C4-2B (cell line): ENCODE measurements at regions not wholly inside any gene's neighbourhood (a gene's known extent, or its start where the extent isn't known, plus 50 kb on each side); places are given as distances from the start of the nearest gene placed in this dataset.

Source experiments
- H3K27ac ChIP-seq: fragments of 450-650 bp; 2 replicates; pipeline ENCODE4 v1.5.1; 2017
- CTCF ChIP-seq: fragments of 450-650 bp; conservative IDR thresholded peaks from 2 replicates; pipeline ENCODE4 v1.5.1; 2017; ENCODE audit warnings: mild to moderate bottlenecking
- ZFX ChIP-seq: fragments of 450-650 bp; IDR thresholded peaks from 2 replicates; pipeline ENCODE4 v1.6.1; 2017

GRCh38 chrX:7441586-7441985 lies 293.6 kb upstream of the PUDP start:
- TF ChIP-seq CTCF (no peak), ZFX (no peak)
- no peak overlapping the region for H3K27ac ChIP-seq

- TF ChIP-seq CTCF (no peak), ZFX (no peak)
- H3K27ac ChIP-seq = no peak overlapping the region
These were observed 287.9 kb upstream of the PUDP start for GRCh38 chrX:7435822-7436221.

GRCh38 chrX:7432901-7433300 lies 284.9 kb upstream of the PUDP start:
- TF ChIP-seq CTCF (no peak), ZFX (no peak)

GRCh38 chrX:7420717-7421116 lies 272.8 kb upstream of the PUDP start:
- TF ChIP-seq CTCF (no peak), ZFX (no peak)

More at GRCh38 chrX:7432901-7433300, 284.9 kb upstream of the PUDP start:
- no peak overlapping the region for H3K27ac ChIP-seq

GRCh38 chrX:7414753-7415152 lies 266.8 kb upstream of the PUDP start:
- H3K27ac ChIP-seq = no peak overlapping the region
- TF ChIP-seq CTCF (no peak), ZFX (no peak)

More at GRCh38 chrX:7420717-7421116, 272.8 kb upstream of the PUDP start:
- no peak overlapping the region for H3K27ac ChIP-seq

GRCh38 chrX:7412840-7413239 lies 264.9 kb upstream of the PUDP start:
- TF ChIP-seq CTCF = no peak
- TF ChIP-seq ZFX = no peak

GRCh38 chrX:7409866-7410265 lies 261.9 kb upstream of the PUDP start:
- H3K27ac ChIP-seq = no peak overlapping the region
- TF ChIP-seq ZFX = no peak
- no peak for TF ChIP-seq CTCF

More at GRCh38 chrX:7412840-7413239, 264.9 kb upstream of the PUDP start:
- no peak overlapping the region for H3K27ac ChIP-seq

- H3K27ac ChIP-seq = no peak overlapping the region
- TF ChIP-seq CTCF (no peak), ZFX (no peak)
These were observed 251.4 kb upstream of the PUDP start for GRCh38 chrX:7399373-7399772.
